Inferior parietal cortex (tissue), 1 donor: ENCODE measurements at regions not wholly inside any gene's neighbourhood (a gene's known extent, or its start where the extent isn't known, plus 50 kb on each side); places are given as distances from the start of the nearest gene placed in this dataset.

Source experiments
- DNase-seq: peaks from one replicate; pipeline ENCODE4 v3.0.0-alpha.2; 2016; ENCODE audit errors: extremely low spot score

GRCh38 chr1:2865571-2866421 lies 64.3 kb upstream of the TTC34 start:
- no peak for DNase-seq

- DNase-seq, result no peak
These were observed 65.1 kb upstream of the TTC34 start for GRCh38 chr1:2866422-2867086.

- DNase-seq, result no peak
These were observed 65.6 kb upstream of the TTC34 start for GRCh38 chr1:2867087-2867425.

- no peak for DNase-seq
These were observed 66.4 kb upstream of the TTC34 start for GRCh38 chr1:2867861-2868260.

GRCh38 chr1:2868571-2869195 lies 67.2 kb upstream of the TTC34 start:
- DNase-seq, result no peak

- DNase-seq, result no peak
These were observed 69.8 kb upstream of the TTC34 start for GRCh38 chr1:2871246-2871815.

- no peak for DNase-seq
These were observed 72.7 kb upstream of the TTC34 start for GRCh38 chr1:2874207-2874606.

GRCh38 chr1:2874607-2875480 lies 73.4 kb upstream of the TTC34 start:
- DNase-seq, result no peak

- DNase-seq, result peak; percentile 20
These were observed 74.4 kb upstream of the TTC34 start for GRCh38 chr1:2875707-2876561.

GRCh38 chr1:2876846-2877245 lies 75.4 kb upstream of the TTC34 start:
- no peak for DNase-seq

GRCh38 chr1:2877391-2877790 lies 75.9 kb upstream of the TTC34 start:
- DNase-seq, result no peak

GRCh38 chr1:2878591-2878990 lies 77.1 kb upstream of the TTC34 start:
- no peak for DNase-seq

- DNase-seq, result no peak
These were observed 77.5 kb upstream of the TTC34 start for GRCh38 chr1:2879026-2879425.

- no peak for DNase-seq
These were observed 78.1 kb upstream of the TTC34 start for GRCh38 chr1:2879591-2879990.

GRCh38 chr1:2880086-2880485 lies 78.6 kb upstream of the TTC34 start:
- no peak for DNase-seq

GRCh38 chr1:2880812-2881295 lies 79.4 kb upstream of the TTC34 start:
- DNase-seq, result no peak

- no peak for DNase-seq
These were observed 80.1 kb upstream of the TTC34 start for GRCh38 chr1:2881556-2881955.

- no peak for DNase-seq
These were observed 81.6 kb upstream of the TTC34 start for GRCh38 chr1:2882966-2883696.

GRCh38 chr1:2885001-2885400 lies 83.5 kb upstream of the TTC34 start:
- DNase-seq, result no peak

GRCh38 chr1:2886631-2887030 lies 85.1 kb upstream of the TTC34 start:
- DNase-seq, result no peak
